ENCODE measurements at regions not wholly inside any gene's neighbourhood (a gene's known extent, or its start where the extent isn't known, plus 50 kb on each side); places are given as distances from the start of the nearest gene placed in this dataset.

DNA sequence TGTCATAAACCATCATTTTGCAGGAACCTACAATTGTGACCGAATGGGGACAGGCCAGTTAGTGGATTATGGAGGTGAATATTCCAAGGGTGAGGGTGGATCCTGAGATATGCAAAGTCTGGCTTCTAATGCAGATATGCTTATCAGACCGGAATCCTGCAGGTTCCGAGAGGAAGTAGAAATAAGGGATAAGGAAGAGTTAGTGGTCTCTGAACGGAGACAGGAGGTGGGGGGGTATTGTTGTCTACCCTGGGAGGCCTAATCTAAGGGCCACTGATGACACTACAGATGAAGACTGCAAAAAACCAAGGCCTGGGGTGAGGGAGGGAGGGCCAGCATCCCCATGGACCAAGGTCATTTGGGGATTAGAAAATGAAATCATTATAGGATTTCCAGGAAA lies 67.7 kb upstream of the GATA6 start:
- TF ChIP-seq, protein P1, sequence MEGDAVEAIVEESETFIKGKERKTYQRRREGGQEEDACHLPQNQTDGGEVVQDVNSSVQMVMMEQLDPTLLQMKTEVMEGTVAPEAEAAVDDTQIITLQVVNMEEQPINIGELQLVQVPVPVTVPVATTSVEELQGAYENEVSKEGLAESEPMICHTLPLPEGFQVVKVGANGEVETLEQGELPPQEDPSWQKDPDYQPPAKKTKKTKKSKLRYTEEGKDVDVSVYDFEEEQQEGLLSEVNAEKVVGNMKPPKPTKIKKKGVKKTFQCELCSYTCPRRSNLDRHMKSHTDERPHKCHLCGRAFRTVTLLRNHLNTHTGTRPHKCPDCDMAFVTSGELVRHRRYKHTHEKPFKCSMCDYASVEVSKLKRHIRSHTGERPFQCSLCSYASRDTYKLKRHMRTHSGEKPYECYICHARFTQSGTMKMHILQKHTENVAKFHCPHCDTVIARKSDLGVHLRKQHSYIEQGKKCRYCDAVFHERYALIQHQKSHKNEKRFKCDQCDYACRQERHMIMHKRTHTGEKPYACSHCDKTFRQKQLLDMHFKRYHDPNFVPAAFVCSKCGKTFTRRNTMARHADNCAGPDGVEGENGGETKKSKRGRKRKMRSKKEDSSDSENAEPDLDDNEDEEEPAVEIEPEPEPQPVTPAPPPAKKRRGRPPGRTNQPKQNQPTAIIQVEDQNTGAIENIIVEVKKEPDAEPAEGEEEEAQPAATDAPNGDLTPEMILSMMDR (IDR thresholded peaks at IDR 0.05; ENCODE audit: insufficient read depth, low read length, poor library complexity, severe bottlenecking), result no peak
- no peak for TF ChIP-seq EZH2phosphoT487 (conservative IDR thresholded peaks at IDR 0.05; ENCODE audit: low read length)
